IPS DF 4.7 (cell line): ENCODE measurements at regions not wholly inside any gene's neighbourhood (a gene's known extent, or its start where the extent isn't known, plus 50 kb on each side); places are given as distances from the start of the nearest gene placed in this dataset.
A peak's percentile ranks its signal among the peaks of the same experiment; 100 is the strongest.
"Not testable (repeated sequence)": the region's sequence is repeated elsewhere in the genome, so short reads cannot be mapped to it uniquely, and the experiment has no call there.

Experiments used
- DNase-seq: peaks from one replicate; pipeline ENCODE4 v3.0.0-alpha.2; 2013; ENCODE audit warnings: low spot score; ENCODE audit errors: extremely low read depth

- no peak for DNase-seq
Measured at GRCh38 chr6:55052846-55053245, 121.5 kb upstream of the HCRTR2 start.

DNA sequence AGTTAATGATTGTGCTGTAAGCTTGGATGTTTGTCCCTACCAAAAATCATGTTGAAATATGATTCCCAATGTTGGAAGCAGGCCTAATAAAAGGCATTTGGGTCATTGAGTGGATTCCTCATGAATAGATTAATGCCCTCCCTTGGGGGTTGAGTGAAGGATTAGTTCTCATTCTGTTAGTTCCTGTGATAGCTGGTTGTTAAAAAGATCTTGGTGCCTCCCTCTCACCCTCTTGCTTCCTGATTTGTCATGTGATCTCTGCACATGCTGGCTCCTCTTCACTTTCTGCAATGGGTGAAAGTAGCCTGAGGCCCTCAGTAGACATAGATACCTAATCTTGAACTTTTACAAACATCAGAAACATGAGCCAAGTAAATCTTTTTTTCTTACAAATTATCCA is 115.6 kb upstream of the HCRTR2 start:
- DNase-seq: no peak

GRCh38 chr6:55064711-55065420 is 109.4 kb upstream of the HCRTR2 start:
- DNase-seq: no peak

DNA sequence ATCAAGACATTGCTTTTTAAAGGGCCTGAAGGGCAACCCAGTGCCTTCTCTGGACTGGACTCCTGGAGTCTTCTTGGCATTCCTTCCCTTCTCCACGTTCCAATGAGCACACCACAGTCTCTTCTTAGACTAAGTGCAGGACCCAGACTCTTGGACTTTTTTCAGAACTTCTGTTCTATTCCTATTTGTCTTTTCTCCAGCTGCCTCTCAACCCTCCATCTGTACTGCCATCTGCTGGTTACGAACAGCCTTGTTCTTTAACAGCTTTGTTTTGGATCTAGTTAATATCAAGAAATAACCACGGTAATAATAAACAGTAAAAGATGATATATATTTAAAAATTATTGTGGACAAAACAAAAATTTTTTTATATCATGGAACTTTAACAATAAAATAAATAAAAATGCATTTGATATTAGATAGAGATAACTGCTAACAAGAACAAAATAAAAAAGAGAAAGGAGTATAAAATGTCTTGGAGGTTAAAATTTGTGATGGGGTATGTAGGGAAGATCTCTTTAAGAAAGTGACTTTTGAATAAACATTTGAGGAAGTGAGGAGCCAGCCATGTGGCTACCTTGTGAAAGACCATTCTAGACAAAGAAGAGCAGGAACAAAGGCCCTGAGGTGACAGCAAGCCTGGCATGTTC is 105.1 kb upstream of the HCRTR2 start:
- peak; percentile 28 for DNase-seq

DNA sequence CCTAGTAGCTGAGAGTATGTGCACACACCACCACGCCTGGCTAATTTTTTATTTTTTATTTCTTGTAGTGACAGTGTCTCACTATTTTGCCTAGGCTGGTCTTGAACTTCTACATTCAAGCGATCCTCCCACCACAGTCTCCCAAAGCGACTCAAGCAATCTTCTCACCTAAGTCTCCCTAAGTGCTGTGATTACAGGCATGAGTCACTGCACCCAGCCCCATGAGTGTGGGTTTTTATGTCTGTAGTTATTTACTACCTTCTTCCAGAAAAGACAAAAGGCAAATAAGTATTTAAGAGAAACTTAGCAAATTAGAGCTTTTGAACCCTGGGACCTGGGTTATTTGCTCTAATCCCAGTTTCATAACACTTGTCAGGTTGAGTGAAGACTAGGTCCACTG is 92.3 kb upstream of the HCRTR2 start:
- DNase-seq: no peak

GRCh38 chr6:55088011-55088410 is 86.3 kb upstream of the HCRTR2 start:
- DNase-seq: not testable (repeated sequence)

DNA sequence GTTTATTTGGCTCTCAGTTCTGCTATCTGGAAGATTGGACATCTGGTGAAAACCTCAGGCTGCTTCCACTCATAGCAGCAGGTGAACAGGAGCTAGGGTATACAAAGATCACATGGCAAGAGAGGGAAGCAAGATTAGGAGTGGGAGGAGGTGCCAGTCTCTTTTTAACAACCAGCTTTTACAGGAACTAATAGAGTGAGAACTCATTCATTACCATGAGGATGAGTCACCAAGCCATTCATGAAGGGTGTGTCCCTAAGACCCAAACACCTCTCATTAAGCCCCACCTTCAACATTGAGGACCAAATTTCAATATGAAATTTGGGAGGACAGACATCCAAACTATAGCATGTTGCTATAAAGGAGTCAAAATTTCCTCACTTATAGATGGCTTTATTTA is 85.4 kb upstream of the HCRTR2 start:
- DNase-seq: no peak

GRCh38 chr6:55089325-55089724 is 85.0 kb upstream of the HCRTR2 start:
- DNase-seq: no peak

- DNase-seq: no peak
Measured at GRCh38 chr6:55100686-55101085, 73.6 kb upstream of the HCRTR2 start.

DNA sequence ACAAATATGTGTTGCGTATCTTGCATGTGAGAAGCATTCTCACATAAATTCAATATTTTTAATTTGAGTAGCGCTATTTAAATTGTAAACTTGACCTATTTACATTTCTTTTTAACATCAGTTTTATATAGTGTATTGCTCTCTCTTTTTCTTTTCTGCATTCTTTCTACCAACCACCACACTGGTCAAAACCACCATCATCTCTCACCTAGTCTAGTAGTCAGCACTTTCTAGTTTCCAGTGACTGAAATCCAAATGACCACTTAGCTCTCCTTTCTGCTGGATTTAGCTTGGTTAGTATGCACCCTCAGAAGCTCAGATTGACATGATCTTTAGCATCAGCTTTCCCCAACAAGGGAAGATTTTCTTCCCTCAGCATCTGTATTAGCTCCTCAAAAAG is 73.2 kb upstream of the HCRTR2 start:
- no peak for DNase-seq

DNA sequence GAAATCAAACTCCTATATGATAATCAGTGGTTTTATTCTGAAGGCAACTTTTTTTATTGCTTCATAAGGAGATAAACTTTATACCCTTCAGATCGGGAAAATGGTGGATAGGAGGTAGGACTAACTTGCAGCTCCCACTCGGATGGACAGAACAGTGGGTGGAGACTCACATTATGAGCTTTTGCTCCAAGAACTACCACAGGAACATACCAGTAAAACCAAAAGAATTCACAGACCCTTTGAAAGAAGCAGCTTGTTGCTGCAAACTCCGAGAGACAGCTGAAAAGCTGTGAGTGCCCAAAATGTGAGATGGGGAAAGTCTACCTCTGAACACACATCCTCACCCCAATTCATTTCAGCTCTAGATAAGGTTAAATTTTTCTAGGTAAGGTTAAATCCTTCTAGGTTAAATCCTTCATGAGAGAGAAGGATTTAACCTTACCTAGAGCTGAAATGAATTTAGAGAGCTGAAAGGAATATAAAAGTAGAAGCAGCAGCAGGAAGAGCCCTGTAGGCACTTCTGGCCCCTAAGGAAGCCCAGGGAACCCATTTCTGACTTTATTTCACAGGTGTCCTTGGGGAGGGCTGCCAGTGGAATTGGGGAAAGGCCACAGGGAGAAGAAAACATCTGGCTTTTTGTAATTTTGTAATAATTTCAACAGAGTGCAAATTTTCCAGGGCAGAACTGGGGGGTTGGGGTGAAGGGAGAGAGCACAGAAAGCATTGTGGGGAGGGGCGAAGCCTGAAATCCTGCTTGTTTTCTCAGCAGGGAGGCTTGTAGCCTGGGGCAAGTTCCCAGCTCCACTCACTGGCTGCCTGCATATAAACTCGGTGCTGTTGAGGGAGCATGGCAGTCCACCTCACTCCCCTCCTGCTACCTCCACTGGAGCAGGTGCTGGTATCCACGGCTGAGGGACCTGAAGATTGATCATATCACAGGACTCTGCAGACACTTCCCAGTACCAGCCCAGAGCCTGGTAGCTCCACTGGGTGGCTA is 65.9 kb upstream of the HCRTR2 start:
- no peak for DNase-seq

- DNase-seq: no peak
Measured at GRCh38 chr6:55117267-55117666, 57.0 kb upstream of the HCRTR2 start.

DNA sequence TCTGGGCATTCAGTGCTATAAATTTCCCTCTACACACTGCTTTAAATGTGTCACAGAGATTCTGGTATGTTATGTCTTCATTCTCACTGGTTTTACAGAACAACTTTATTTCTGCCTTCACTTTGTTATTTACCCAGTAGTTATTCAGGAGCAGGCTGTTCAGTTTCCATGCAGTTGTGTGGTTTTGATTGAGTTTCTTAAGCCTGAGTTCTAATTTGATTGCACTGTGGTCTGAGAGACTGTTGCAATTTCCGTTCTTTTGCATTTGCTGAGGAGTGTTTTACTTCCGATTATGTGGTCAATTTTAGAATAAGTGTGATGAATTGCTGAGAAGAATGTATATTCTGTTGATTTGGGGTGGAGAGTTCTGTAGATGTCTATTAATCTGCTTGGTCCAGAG is 50.1 kb upstream of the HCRTR2 start:
- DNase-seq: not testable (repeated sequence)
